ENCODE measurements at regions not wholly inside any gene's neighbourhood (a gene's known extent, or its start where the extent isn't known, plus 50 kb on each side); places are given as distances from the start of the nearest gene placed in this dataset.

DNA sequence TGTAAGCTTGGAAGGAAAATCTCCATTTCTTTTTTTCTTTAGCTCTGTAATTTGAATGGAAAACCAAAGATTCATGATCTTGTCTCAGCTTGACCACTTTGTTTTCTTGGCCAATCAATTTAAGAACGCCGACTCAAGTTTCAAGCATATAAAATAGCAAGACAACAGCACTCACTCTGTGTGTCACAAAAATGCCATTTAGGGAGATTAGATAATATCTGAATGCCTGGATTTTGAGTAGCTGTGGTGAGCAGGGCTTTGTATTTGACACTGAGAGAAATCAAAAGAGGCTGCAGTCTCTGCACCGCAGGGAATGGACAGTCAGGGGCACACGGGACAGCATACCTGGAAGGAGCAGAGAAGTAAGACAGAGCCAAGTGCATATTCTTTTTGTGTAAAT lies 209.5 kb upstream of the SLC10A2 start:
- TF ChIP-seq CTCF (IDR thresholded peaks at IDR 0.05), result no peak

- no peak for TF ChIP-seq CTCF (IDR thresholded peaks at IDR 0.05)
These were observed 208.9 kb upstream of the SLC10A2 start for GRCh38 chr13:103275081-103275480.

DNA sequence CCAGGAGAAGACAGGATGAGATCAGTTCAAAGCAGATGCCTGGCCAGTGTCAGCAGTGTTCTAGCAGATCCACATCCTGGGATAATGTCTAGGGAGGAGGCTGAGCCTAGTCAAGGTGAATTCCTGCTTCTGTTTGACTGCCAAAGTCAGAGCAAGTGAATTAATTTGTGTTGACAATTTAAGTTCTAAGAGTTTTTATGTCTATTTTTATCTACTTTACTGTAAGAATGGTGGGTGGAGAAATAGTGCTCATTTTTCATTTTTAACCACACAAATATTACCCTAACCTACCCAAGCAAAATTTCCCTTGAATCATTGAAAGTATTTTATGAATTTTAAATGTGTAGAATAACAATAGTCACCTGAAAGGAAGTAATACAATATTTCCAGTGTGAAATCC lies 207.6 kb upstream of the SLC10A2 start:
- TF ChIP-seq CTCF (IDR thresholded peaks at IDR 0.05), result no peak

GRCh38 chr13:103272770-103273169 lies 206.6 kb upstream of the SLC10A2 start:
- TF ChIP-seq CTCF (IDR thresholded peaks at IDR 0.05), result no peak

GRCh38 chr13:103263448-103263847 lies 197.2 kb upstream of the SLC10A2 start:
- no peak for TF ChIP-seq CTCF (IDR thresholded peaks at IDR 0.05)

- no peak for TF ChIP-seq CTCF (IDR thresholded peaks at IDR 0.05)
These were observed 189.5 kb upstream of the SLC10A2 start for GRCh38 chr13:103255587-103256301.

- no peak for TF ChIP-seq CTCF (IDR thresholded peaks at IDR 0.05)
These were observed 183.9 kb upstream of the SLC10A2 start for GRCh38 chr13:103250071-103250470.
